Trophoblast cell (in vitro differentiated cells and primary cell): ENCODE measurements at regions not wholly inside any gene's neighbourhood (a gene's known extent, or its start where the extent isn't known, plus 50 kb on each side); places are given as distances from the start of the nearest gene placed in this dataset.

Source experiments
- DNase-seq, 2 donors: peaks; one replicate each; pipeline ENCODE4 v3.0.0-alpha.2; 2016
- H2AFZ ChIP-seq: 2 replicates; pipeline ENCODE4 v1.6.1; 2013; ENCODE audit warnings: low read length, moderate library complexity, mild to moderate bottlenecking; ENCODE audit not compliant: insufficient read depth, poor library complexity
- H2AK5ac ChIP-seq: 2 replicates; pipeline ENCODE4 v1.6.1; 2013; ENCODE audit warnings: mild to moderate bottlenecking, low read length
- H2BK120ac ChIP-seq: 2 replicates; pipeline ENCODE4 v1.6.1; 2013; ENCODE audit warnings: low read length, mild to moderate bottlenecking, moderate library complexity; ENCODE audit not compliant: insufficient read depth, poor library complexity
- H2BK12ac ChIP-seq: 2 replicates; pipeline ENCODE4 v1.6.1; 2013; ENCODE audit warnings: mild to moderate bottlenecking, low read length, moderate library complexity
- H2BK5ac ChIP-seq: 2 replicates; pipeline ENCODE4 v1.6.1; 2013; ENCODE audit warnings: low read length, low read depth, moderate library complexity, mild to moderate bottlenecking; ENCODE audit not compliant: poor library complexity
- H3K14ac ChIP-seq: 2 replicates; pipeline ENCODE4 v1.6.1; 2013; ENCODE audit warnings: mild to moderate bottlenecking, low read length
- H3K18ac ChIP-seq: 2 replicates; pipeline ENCODE4 v1.6.1; 2013; ENCODE audit warnings: mild to moderate bottlenecking, low read length
- H3K23ac ChIP-seq: 2 replicates; pipeline ENCODE4 v1.6.1; 2013; ENCODE audit warnings: low read length
- H3K27ac ChIP-seq: 2 replicates; pipeline ENCODE4 v1.5.1; 2013; ENCODE audit warnings: low read depth, mild to moderate bottlenecking, inconsistent platforms, low read length, moderate library complexity
- H3K27me3 ChIP-seq: 2 replicates; pipeline ENCODE4 v1.6.1; 2013; ENCODE audit warnings: inconsistent platforms, mild to moderate bottlenecking, low read length, moderate library complexity; ENCODE audit not compliant: insufficient read depth
- H3K36me3 ChIP-seq, 2 experiments: 1 replicate in 1 of 2; 2 replicates in 1 of 2; pipeline ENCODE4 v1.6.1; 2013; ENCODE audit warnings: low read length in 2 of 2, mild to moderate bottlenecking in 2 of 2, moderate library complexity in 1 of 2; ENCODE audit not compliant: insufficient read depth in 2 of 2, control insufficient read depth in 1 of 2
- H3K4ac ChIP-seq: 2 replicates; pipeline ENCODE4 v1.6.1; 2013; ENCODE audit warnings: low read depth, mild to moderate bottlenecking, low read length, moderate library complexity
- H3K4me1 ChIP-seq, 2 experiments: 1 replicate in 1 of 2; 2 replicates in 1 of 2; pipeline ENCODE4 v1.6.1; 2013; ENCODE audit warnings: low read length in 2 of 2, mild to moderate bottlenecking in 2 of 2, moderate library complexity in 1 of 2; ENCODE audit not compliant: insufficient read depth in 2 of 2, control insufficient read depth in 1 of 2
- H3K4me2 ChIP-seq: 2 replicates; pipeline ENCODE4 v1.6.1; 2013; ENCODE audit warnings: inconsistent platforms, mild to moderate bottlenecking, low read length, moderate library complexity
- H3K4me3 ChIP-seq: 2 replicates; pipeline ENCODE4 v1.5.1; 2013; ENCODE audit warnings: mild to moderate bottlenecking, low read depth, low read length, inconsistent platforms
- H3K79me1 ChIP-seq: one replicate; pipeline ENCODE4 v1.6.1; 2013; ENCODE audit warnings: low read length
- H3K79me2 ChIP-seq: 2 replicates; pipeline ENCODE4 v1.6.1; 2013; ENCODE audit warnings: low read length, mild to moderate bottlenecking; ENCODE audit not compliant: control insufficient read depth, insufficient read depth, poor library complexity
- H3K9ac ChIP-seq: 2 replicates; pipeline ENCODE4 v1.6.1; 2013; ENCODE audit warnings: mild to moderate bottlenecking, low read length
- H3K9me3 ChIP-seq: 2 replicates; pipeline ENCODE4 v1.6.1; 2013; ENCODE audit warnings: low read depth, mild to moderate bottlenecking, control low read depth, inconsistent platforms, low read length; ENCODE audit not compliant: insufficient read depth
- H4K12ac ChIP-seq: 2 replicates; pipeline ENCODE4 v1.6.1; 2013; ENCODE audit warnings: low read depth, mild to moderate bottlenecking, low read length, moderate library complexity
- H4K8ac ChIP-seq: 2 replicates; pipeline ENCODE4 v1.6.1; 2013; ENCODE audit warnings: low read depth, mild to moderate bottlenecking, low read length, moderate library complexity
- H4K91ac ChIP-seq: one replicate; pipeline ENCODE4 v1.6.1; 2013; ENCODE audit warnings: low read depth, mild to moderate bottlenecking, low read length, moderate library complexity
- WGBS: extraction: QIAGEN DNeasy Blood & Tissue Kit; methylation state at CpG from one replicate; pipeline ENCODE4 v1.1.7; 2013; ENCODE audit warnings: missing lambda C conversion rate; ENCODE audit not compliant: insufficient read length, insufficient coverage; ENCODE audit errors: extremely low coverage; 5-methylcytosine and 5-hydroxymethylcytosine counted together

DNA sequence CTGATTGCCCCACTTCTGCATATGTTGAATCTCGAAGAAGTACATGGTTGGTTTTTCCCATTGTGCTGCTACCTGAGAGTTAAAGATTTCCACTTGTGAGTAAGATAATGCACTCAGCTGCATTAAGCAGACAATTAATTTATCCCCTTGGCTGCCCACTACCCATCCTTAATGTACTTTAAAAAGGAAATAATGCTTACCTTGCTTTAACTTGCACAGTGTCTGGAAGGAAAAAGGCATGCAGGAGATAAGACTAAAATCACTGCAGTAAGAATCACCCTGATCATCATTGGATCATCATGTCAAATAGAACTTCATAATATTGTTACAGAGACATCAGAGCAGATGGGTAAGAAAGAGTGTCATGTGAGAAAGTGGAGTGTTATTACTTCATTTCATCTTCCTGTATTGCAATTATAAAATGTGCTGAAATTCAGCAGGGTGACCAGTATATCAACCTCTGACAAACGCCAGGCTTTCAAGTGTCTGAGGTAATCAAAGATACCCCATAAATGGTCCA, 207.3 kb upstream of the PIK3C3 start:
- Histone ChIP-seq H3K79me1 (no peaks in the 10 kb centered on the region), H4K91ac (no peak overlapping the region), H3K79me2 (no peaks in the 10 kb centered on the region), H3K9ac (no peak overlapping the region), H2BK5ac (no peak overlapping the region), H3K4ac (no peak overlapping the region), H4K12ac (no peak overlapping the region), H4K8ac (no peak overlapping the region), H3K9me3 (no peaks in the 10 kb centered on the region), H2BK120ac (no peak overlapping the region), H3K4me2 (no peak overlapping the region), H3K36me3 (no peaks in the 10 kb centered on the region), H2AFZ (no peak overlapping the region), H3K14ac (no peak overlapping the region), H3K18ac (no peak overlapping the region), H3K4me1 (no peaks in the 10 kb centered on the region), H3K4me3 (no peak overlapping the region), H3K27me3 (no peaks in the 10 kb centered on the region), H3K23ac (no peak overlapping the region), H2AK5ac (no peak overlapping the region), H3K27ac (no peak overlapping the region), H2BK12ac (no peak overlapping the region)
- DNase-seq, result no peak
- no CpG with 5 or more reads among the region's 2 CpGs for WGBS

- peak overlapping the region; percentile 22 for H3K23ac ChIP-seq
- no peak overlapping the region for H2BK120ac ChIP-seq
- no peaks in the 10 kb centered on the region for H3K79me2 ChIP-seq
- no peak overlapping the region for H2BK12ac ChIP-seq
- no peak overlapping the region for H4K8ac ChIP-seq
- H3K14ac ChIP-seq, result no peak overlapping the region
- no peak overlapping the region for H4K91ac ChIP-seq
- no peak overlapping the region for H2AK5ac ChIP-seq
- no peak overlapping the region for H3K4ac ChIP-seq
- H3K27ac ChIP-seq, result no peak overlapping the region
- no peak overlapping the region for H3K4me3 ChIP-seq
- H2AFZ ChIP-seq, result no peak overlapping the region
- WGBS, result no CpG with 5 or more reads among the region's 5 CpGs
- H2BK5ac ChIP-seq, result no peak overlapping the region
- no peaks in the 10 kb centered on the region for H3K27me3 ChIP-seq
- H3K36me3 ChIP-seq, result no peaks in the 10 kb centered on the region
- H4K12ac ChIP-seq, result no peak overlapping the region
- no peaks in the 10 kb centered on the region for H3K4me1 ChIP-seq
- H3K9me3 ChIP-seq, result no peaks in the 10 kb centered on the region
- DNase-seq, result peak in 1 of 2 donors; percentile 51
- no peak overlapping the region for H3K9ac ChIP-seq
- no peak overlapping the region for H3K4me2 ChIP-seq
- no peak overlapping the region for H3K18ac ChIP-seq
- H3K79me1 ChIP-seq, result no peaks in the 10 kb centered on the region
These were observed 209.6 kb upstream of the PIK3C3 start for GRCh38 chr18:41745166-41746049.

DNA sequence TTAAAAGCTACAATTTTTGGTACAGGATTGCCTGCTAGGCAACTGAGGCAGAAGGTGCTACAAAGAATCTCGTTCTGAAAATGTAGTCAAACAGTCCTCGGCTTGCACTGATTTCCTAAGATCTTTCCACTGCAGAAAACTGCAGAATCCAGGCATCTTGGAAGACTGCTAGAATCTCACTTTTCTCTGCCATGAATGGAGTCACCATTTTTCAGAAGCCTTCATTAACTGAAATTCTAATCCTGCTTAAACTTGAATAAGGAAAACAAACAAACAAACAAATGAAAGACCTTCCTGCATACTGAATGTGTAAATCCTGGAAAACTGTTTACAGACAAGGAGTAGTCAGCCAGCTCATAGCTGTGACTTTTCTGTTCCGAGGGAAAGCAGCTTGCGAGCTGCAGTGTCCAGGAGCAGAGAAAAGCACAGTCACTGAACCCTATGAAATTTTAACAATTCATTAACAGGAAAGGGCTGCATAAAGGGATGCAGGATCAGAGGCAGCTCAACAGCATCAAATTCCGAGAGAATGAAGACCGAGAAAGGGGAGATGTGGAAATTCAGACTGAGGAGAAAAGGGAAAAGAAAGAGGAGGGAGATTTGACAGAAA, 210.5 kb upstream of the PIK3C3 start:
- Histone ChIP-seq H3K14ac (no peak overlapping the region), H2AFZ (no peak overlapping the region), H3K27me3 (no peaks in the 10 kb centered on the region), H3K18ac (no peak overlapping the region), H3K36me3 (no peaks in the 10 kb centered on the region), H3K4ac (no peak overlapping the region), H2BK120ac (no peak overlapping the region), H3K4me2 (no peak overlapping the region), H3K4me1 (no peaks in the 10 kb centered on the region), H3K79me2 (no peaks in the 10 kb centered on the region), H2AK5ac (no peak overlapping the region), H4K12ac (no peak overlapping the region), H2BK12ac (no peak overlapping the region), H2BK5ac (no peak overlapping the region), H3K4me3 (no peak overlapping the region), H3K9ac (no peak overlapping the region), H3K23ac (no peak overlapping the region), H4K8ac (no peak overlapping the region), H3K9me3 (no peaks in the 10 kb centered on the region), H4K91ac (no peak overlapping the region), H3K79me1 (no peaks in the 10 kb centered on the region), H3K27ac (no peak overlapping the region)
- no CpG with 5 or more reads among the region's 6 CpGs for WGBS
- DNase-seq, result no peak

DNA sequence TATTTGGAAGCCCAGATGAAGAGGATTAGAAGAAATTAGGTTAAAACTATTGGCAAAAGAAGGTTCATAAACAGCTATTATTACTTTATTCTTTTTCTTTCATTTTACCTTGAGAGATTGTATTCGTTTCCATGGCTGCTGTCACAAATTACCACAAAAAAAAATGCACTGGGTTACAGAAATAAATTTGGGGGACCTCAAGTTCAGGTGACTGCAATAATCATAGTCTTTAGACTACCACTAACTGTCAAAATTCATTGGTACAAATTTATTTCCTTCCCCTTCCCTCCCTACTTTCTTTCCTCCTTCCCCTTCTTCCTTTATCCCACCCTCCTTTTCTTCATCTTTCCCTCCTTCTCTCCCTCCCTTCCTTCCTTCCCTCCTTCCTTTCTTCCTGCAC, 217.8 kb upstream of the PIK3C3 start:
- H4K8ac ChIP-seq, result no peak overlapping the region
- no peaks in the 10 kb centered on the region for H3K27me3 ChIP-seq
- H2AK5ac ChIP-seq, result no peak overlapping the region
- H3K4me3 ChIP-seq, result no peak overlapping the region
- H3K4me1 ChIP-seq, result peaks cover 0 to 4% of the 10 kb centered on the region in 2 experiments
- no peak overlapping the region for H2AFZ ChIP-seq
- no peaks in the 10 kb centered on the region for H3K79me2 ChIP-seq
- no peak overlapping the region for H2BK120ac ChIP-seq
- no peak overlapping the region for H2BK5ac ChIP-seq
- DNase-seq, result no peak
- H4K12ac ChIP-seq, result no peak overlapping the region
- no peak overlapping the region for H3K18ac ChIP-seq
- H3K4me2 ChIP-seq, result no peak overlapping the region
- no peak overlapping the region for H3K14ac ChIP-seq
- no peak overlapping the region for H3K4ac ChIP-seq
- H3K23ac ChIP-seq, result no peak overlapping the region
- H3K36me3 ChIP-seq, result no peaks in the 10 kb centered on the region
- no peaks in the 10 kb centered on the region for H3K9me3 ChIP-seq
- no peak overlapping the region for H2BK12ac ChIP-seq
- no CpG with 5 or more reads among the region's 1 CpG for WGBS
- no peaks in the 10 kb centered on the region for H3K79me1 ChIP-seq
- no peak overlapping the region for H3K27ac ChIP-seq
- H3K9ac ChIP-seq, result no peak overlapping the region
- H4K91ac ChIP-seq, result no peak overlapping the region
